ENCODE measurements at regions not wholly inside any gene's neighbourhood (a gene's known extent, or its start where the extent isn't known, plus 50 kb on each side); places are given as distances from the start of the nearest gene placed in this dataset.
"Not testable (repeated sequence)": the region's sequence is repeated elsewhere in the genome, so short reads cannot be mapped to it uniquely, and the experiment has no call there.

DNA sequence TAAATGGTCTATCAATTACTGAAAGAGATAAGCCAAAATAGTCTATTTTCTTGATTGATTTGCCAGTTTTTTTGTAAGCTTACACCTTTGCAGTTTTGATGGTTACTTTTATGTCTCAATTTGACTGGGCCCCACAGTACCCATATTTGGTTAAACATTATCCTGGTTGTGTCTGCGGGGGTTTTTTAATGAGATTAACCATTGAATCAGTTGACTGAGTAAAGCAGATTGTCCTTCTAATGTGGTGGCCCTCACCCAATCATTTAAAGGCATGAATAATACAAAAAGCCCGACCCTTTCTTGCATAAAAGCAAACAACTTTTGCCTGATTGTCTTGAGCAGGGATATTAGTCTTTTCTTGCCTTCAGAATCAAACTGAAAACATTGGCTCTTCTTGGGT lies 650.0 kb upstream of the RGS18 start:
- H3K27me3 Mint-ChIP-seq: no peaks in the 10 kb centered on the region
- H3K27ac Mint-ChIP-seq: no peak overlapping the region
- ChIA-PET CTCF (interaction anchor here (0.6 kb wide), 1 partner anchor 25 kb away, joined by 3 read pairs; no protein-coding TSS in a partner anchor), POLR2A (no interaction called here)
- peaks cover 16% of the 10 kb centered on the region for H3K9me3 Mint-ChIP-seq
- no peak overlapping the region for H3K4me3 Mint-ChIP-seq
- DNase-seq: no peak
- H3K4me1 Mint-ChIP-seq: no peaks in the 10 kb centered on the region
- no peaks in the 10 kb centered on the region for H3K36me3 Mint-ChIP-seq (ENCODE audit: low read depth)

DNA sequence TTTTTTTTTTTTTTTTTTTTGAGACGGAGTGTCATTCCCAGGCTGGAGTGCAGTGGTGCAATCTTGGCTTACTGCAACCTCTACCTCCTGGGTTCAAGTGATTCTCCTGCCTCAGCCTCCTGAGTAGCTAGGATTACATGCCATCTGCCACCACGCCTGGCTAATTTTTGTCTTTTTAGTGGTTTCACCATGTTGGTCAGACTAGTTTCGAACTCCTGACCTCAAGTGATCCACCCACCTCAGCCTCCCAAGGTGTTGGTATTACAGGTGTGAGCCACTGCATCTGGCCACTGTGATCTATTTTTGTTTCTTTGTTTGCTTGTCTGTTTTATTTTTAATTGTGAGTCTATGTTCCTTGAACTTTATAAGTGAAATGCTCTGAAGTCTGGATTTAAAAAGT lies 646.8 kb upstream of the RGS18 start:
- DNase-seq; H3K27me3 Mint-ChIP-seq; H3K4me1 Mint-ChIP-seq; CTCF ChIA-PET; POLR2A ChIA-PET; H3K27ac Mint-ChIP-seq; H3K36me3 Mint-ChIP-seq (ENCODE audit: low read depth); H3K4me3 Mint-ChIP-seq: not testable (repeated sequence)
- H3K9me3 Mint-ChIP-seq: peaks cover 12% of the 10 kb centered on the region

DNA sequence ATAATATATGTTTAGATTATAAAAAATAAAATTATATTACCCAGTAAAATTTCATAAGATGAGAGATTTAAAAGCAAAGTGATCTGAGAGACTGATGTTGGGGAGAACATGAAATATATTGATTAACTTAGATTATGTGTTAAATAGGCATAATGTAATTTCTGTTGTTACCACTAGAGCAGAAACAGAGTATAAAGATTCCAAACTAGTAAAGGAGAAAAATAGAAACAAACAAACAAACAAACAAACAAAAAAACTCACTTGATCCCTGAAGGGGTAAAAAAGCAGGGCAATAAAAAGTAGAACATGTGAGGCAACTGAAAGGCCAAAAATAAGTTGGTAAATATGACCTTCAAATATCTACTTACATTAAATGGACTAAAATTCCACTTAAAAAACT lies 640.4 kb upstream of the RGS18 start:
- no peak overlapping the region for H3K27ac Mint-ChIP-seq
- POLR2A ChIA-PET: no interaction called here
- CTCF ChIA-PET: no interaction called here
- no peaks in the 10 kb centered on the region for H3K4me1 Mint-ChIP-seq
- no peak overlapping the region for H3K4me3 Mint-ChIP-seq
- H3K27me3 Mint-ChIP-seq: no peaks in the 10 kb centered on the region
- no peak for DNase-seq
- peaks cover 3% of the 10 kb centered on the region for H3K9me3 Mint-ChIP-seq
- H3K36me3 Mint-ChIP-seq (ENCODE audit: low read depth): no peaks in the 10 kb centered on the region

DNA sequence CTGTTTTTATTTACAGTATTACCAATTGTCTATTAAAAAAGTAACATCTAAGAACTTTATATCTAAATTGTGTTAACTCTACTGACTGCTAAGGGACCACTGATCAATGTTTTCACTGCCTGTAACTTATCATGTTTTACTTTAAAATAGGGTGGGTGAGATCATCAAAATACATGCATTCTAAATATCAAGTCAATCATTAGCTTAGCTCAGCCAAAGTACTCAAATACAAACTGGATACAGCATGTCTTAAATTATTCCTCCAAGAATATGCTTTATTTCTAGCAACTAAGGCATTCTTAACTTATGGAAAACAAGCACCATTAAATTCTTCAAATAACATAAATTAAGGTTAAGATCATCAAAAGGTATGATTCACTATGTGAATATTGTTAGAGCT lies 638.7 kb upstream of the RGS18 start:
- Mint-ChIP-seq H3K27ac (no peak overlapping the region), H3K4me1 (no peaks in the 10 kb centered on the region), H3K27me3 (no peaks in the 10 kb centered on the region), H3K9me3 (no peaks in the 10 kb centered on the region), H3K4me3 (no peak overlapping the region), H3K36me3 (ENCODE audit: low read depth) (no peaks in the 10 kb centered on the region)
- DNase-seq: no peak
- ChIA-PET CTCF (no interaction called here), POLR2A (interaction anchor here (0.6 kb wide), 1 partner anchor 9 kb away, joined by 3 read pairs; no protein-coding TSS in a partner anchor)

DNA sequence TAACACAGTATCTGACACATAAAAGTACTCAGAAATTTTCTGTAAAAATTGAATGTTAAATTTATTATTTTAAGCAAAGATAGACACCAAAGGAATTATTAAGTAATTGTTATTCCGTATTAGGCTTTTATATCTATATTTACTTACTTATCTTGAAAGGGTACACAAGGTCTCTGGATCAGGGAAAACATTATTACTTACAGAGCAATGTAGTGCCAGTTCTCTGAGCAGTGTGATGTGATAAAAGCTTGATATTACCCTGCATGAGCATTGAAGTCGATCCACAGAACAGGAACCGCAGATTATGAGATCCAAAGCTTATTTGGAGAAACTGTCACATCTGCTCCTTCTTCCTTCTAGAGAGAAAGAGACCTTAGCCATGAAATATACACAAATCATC lies 637.9 kb upstream of the RGS18 start:
- H3K4me3 Mint-ChIP-seq: no peak overlapping the region
- ChIA-PET POLR2A (no interaction called here), CTCF (no interaction called here)
- H3K27me3 Mint-ChIP-seq: no peaks in the 10 kb centered on the region
- no peak for DNase-seq
- no peaks in the 10 kb centered on the region for H3K4me1 Mint-ChIP-seq
- H3K9me3 Mint-ChIP-seq: peaks cover 2% of the 10 kb centered on the region
- H3K27ac Mint-ChIP-seq: no peak overlapping the region
- no peaks in the 10 kb centered on the region for H3K36me3 Mint-ChIP-seq (ENCODE audit: low read depth)

DNA sequence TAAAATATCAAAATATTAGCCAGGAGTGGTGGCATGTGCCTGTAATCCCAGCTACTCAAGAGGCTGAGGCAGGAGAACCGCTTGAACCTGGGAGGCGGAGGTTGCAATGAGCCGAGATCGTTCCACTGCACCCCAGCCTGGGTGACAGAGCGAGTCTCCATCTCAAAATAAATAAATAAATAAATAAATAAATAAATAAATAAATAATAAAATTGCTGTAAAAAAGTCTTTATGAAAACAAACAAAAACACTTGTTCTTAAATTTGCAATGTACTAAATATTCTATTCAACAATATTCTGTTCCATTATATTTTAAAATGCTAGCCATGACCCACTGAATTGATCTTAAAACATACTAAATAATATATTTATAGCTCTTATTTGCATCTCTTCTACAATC lies 632.3 kb upstream of the RGS18 start:
- H3K4me1 Mint-ChIP-seq; H3K27me3 Mint-ChIP-seq; H3K4me3 Mint-ChIP-seq; CTCF ChIA-PET; DNase-seq; H3K9me3 Mint-ChIP-seq; POLR2A ChIA-PET; H3K36me3 Mint-ChIP-seq (ENCODE audit: low read depth); H3K27ac Mint-ChIP-seq: not testable (repeated sequence)

DNA sequence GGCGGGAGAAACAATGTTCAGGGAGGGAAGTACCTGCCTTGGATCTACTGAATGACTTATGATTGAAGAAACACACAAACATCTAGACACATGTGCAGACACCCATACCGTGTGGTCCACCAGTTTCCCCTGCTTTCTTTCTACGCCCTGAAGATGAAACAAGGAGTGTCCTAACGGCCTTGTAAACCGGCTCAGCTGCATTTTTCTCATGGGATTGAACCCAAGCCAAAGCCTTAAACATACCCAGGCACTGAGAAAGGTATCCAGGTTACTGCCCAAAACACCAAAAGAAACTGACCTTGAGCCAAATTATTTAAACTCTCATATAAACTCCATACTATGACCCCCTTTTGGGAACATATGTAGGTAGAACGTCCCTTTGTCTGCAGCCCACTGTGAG lies 630.0 kb upstream of the RGS18 start:
- Mint-ChIP-seq H3K27me3 (no peaks in the 10 kb centered on the region), H3K36me3 (ENCODE audit: low read depth) (no peaks in the 10 kb centered on the region), H3K27ac (no peak overlapping the region), H3K4me1 (no peaks in the 10 kb centered on the region), H3K4me3 (no peak overlapping the region), H3K9me3 (peaks cover 11% of the 10 kb centered on the region)
- CTCF ChIA-PET: no interaction called here
- POLR2A ChIA-PET: no interaction called here
- no peak for DNase-seq

DNA sequence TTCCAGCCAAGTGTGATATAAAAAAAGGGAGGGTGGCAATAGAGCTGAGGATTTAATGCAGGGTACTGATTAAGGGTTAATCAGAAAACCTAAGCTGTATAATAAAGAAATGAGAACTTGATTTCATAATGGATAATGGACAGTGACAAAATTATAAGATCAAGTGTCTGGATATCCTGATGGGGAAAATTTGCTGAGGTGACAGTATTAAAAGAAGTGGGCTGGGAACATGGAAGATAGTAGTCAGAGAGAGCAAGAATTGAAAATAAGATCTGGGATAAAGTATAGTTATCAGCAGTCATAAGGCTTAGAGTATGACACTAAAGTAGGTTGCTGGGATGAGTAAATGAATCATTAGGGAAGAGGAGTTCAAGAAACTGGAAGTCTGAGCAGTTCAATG lies 627.3 kb upstream of the RGS18 start:
- POLR2A ChIA-PET: no interaction called here

DNA sequence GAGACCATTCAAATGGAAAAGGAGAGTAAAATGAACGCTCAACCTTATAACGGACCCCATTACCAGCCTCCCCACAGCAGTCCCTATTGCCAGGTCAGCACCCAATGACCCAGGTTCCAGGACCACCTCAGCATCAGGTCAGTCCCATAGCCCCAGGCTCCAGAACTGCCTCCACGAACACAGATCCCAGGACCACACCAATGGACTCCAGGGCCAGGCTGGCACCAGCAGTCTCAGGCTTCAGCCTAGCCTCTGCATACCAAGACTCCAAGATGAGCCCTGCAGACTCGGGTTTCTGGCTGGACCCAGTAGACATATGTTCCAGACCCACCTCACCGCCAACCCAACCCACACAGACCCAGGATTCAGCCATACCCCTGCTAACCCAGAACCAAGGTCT lies 625.0 kb upstream of the RGS18 start:
- no peak overlapping the region for H3K4me3 Mint-ChIP-seq
- H3K27me3 Mint-ChIP-seq: no peaks in the 10 kb centered on the region
- DNase-seq: no peak
- H3K36me3 Mint-ChIP-seq (ENCODE audit: low read depth): no peaks in the 10 kb centered on the region
- H3K9me3 Mint-ChIP-seq: peaks cover 7% of the 10 kb centered on the region
- H3K27ac Mint-ChIP-seq: no peak overlapping the region
- POLR2A ChIA-PET: no interaction called here
- CTCF ChIA-PET: no interaction called here
- H3K4me1 Mint-ChIP-seq: no peaks in the 10 kb centered on the region

More for the DNA sequence above, 627.3 kb upstream of the RGS18 start:
- H3K27me3 Mint-ChIP-seq: no peaks in the 10 kb centered on the region
- CTCF ChIA-PET: no interaction called here
- no peak overlapping the region for H3K27ac Mint-ChIP-seq
- no peak overlapping the region for H3K4me3 Mint-ChIP-seq
- DNase-seq: no peak
- H3K4me1 Mint-ChIP-seq: no peaks in the 10 kb centered on the region
- H3K36me3 Mint-ChIP-seq (ENCODE audit: low read depth): no peaks in the 10 kb centered on the region
- peaks cover 7% of the 10 kb centered on the region for H3K9me3 Mint-ChIP-seq

DNA sequence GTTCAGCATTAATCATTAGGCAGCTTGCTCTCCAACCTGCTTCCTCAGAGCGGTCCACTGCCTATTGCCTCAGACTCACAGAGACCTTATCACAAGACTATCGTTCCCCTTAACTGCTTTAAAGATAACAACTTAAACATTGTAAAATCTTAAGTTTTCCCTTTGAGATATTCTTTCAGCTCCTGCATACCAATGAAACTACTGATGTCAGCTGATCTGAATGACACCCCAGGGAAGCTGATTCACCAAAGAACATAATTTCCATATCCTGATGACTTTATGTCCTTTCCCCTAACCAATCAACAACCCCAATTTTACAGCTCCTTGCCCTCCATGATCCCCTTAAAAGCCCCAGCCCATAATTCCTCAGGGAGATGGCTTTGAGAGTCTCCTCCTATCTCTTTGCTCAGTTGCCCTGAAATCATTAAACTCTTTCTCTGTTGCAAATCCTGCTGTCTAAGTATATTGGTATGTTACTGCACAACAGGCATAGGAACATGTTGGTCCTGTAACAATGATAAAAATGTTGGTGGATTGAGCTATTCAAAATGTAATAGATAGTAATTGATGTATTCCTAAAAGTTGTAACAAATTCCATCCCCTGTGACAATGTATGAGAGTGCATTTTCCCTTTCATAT lies 621.4 kb upstream of the RGS18 start:
- Mint-ChIP-seq H3K36me3 (ENCODE audit: low read depth) (no peaks in the 10 kb centered on the region), H3K27ac (no peak overlapping the region), H3K4me3 (no peak overlapping the region), H3K9me3 (peaks cover 3% of the 10 kb centered on the region), H3K27me3 (no peaks in the 10 kb centered on the region), H3K4me1 (no peaks in the 10 kb centered on the region)
- DNase-seq: no peak
- POLR2A ChIA-PET: no interaction called here
- CTCF ChIA-PET: no interaction called here

DNA sequence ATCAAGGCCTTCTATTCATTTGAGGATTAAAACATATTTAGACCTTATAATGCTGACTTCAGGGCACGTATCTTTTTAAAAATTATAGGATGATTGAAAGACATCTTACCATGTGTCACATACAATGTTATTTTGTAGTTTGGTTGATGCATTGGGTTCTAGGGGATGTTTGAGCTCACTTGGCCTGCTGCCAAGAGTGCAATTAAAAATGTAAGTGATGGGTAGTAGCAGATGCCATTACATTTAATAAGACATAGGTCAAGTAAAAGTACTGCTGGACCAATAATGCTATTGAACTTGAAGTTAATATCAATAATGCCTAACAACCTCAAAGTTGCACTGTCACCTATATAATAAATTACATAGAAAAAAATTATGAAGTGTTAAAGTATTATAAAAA lies 616.5 kb upstream of the RGS18 start:
- ChIA-PET CTCF (no interaction called here), POLR2A (no interaction called here)
- no peaks in the 10 kb centered on the region for H3K27me3 Mint-ChIP-seq
- peaks cover 6% of the 10 kb centered on the region for H3K9me3 Mint-ChIP-seq
- H3K27ac Mint-ChIP-seq: no peak overlapping the region
- no peak overlapping the region for H3K4me3 Mint-ChIP-seq
- no peaks in the 10 kb centered on the region for H3K4me1 Mint-ChIP-seq
- DNase-seq: no peak
- no peaks in the 10 kb centered on the region for H3K36me3 Mint-ChIP-seq (ENCODE audit: low read depth)

DNA sequence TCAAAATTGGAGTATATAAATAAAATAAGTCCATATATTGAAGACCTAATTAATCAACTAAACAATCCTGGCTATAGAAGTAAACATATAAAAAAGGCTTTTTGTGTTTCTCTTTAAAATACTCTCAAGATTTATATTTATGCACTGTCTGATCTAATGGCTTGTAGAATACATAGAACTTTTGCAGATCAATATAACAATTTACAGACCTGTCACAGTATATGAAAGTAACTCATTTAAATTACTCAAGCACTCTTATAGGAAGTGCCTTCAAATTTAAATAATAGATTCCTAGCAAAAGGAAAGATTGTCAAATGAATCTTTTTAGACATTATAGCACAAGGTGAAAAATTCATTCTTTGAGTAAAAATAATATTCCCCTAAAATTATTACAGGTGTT lies 615.8 kb upstream of the RGS18 start:
- no peaks in the 10 kb centered on the region for H3K36me3 Mint-ChIP-seq (ENCODE audit: low read depth)

DNA sequence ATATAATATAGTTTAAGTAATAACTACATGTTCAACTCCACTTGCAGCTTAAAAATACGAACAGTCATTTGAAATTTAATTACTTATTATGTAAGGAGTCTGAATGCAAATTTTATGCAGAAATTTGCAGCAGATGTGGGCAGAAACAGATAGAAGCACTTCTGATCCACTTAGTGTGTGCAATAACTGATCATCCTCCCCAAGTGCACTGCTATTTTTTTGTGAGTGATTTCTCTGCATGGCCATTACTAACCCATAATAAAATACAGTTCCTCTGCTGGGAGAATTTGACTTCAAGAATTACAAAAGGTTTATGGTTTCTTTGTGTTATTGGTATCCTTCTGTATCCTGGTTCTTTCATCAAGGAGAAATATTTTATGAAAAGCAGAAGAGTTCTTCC lies 611.5 kb upstream of the RGS18 start:
- Mint-ChIP-seq H3K4me3 (no peak overlapping the region), H3K36me3 (ENCODE audit: low read depth) (no peaks in the 10 kb centered on the region), H3K4me1 (no peaks in the 10 kb centered on the region), H3K9me3 (peaks cover 3% of the 10 kb centered on the region), H3K27me3 (no peaks in the 10 kb centered on the region), H3K27ac (no peak overlapping the region)
- POLR2A ChIA-PET: no interaction called here
- DNase-seq: no peak
- CTCF ChIA-PET: no interaction called here

More for the DNA sequence above, 615.8 kb upstream of the RGS18 start:
- Mint-ChIP-seq H3K9me3 (peaks cover 3% of the 10 kb centered on the region), H3K4me1 (no peaks in the 10 kb centered on the region), H3K27me3 (no peaks in the 10 kb centered on the region), H3K27ac (no peak overlapping the region), H3K4me3 (no peak overlapping the region)
- no peak for DNase-seq
- ChIA-PET CTCF (no interaction called here), POLR2A (no interaction called here)

DNA sequence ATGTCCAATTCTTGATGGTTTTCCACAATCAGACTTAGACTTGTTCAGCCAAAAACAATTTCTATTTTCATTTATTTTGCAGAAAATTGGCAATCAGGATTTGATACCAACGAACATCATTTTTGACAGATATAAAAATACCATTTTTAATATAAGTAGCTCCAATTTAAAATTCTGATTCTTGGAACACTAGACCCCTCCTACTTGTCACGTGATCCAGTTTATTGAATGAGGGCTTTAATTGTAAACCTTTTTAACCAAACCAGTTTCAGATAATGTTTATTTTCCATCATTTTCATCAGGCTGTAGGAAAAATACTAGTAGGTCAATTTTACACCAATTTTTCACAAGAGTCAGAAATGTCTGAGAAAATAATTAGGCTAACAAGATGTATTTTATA lies 607.2 kb upstream of the RGS18 start:
- POLR2A ChIA-PET: no interaction called here
- Mint-ChIP-seq H3K9me3 (no peaks in the 10 kb centered on the region), H3K36me3 (ENCODE audit: low read depth) (no peaks in the 10 kb centered on the region), H3K4me3 (no peak overlapping the region), H3K27ac (no peak overlapping the region), H3K27me3 (no peaks in the 10 kb centered on the region), H3K4me1 (no peaks in the 10 kb centered on the region)
- CTCF ChIA-PET: no interaction called here
- no peak for DNase-seq

DNA sequence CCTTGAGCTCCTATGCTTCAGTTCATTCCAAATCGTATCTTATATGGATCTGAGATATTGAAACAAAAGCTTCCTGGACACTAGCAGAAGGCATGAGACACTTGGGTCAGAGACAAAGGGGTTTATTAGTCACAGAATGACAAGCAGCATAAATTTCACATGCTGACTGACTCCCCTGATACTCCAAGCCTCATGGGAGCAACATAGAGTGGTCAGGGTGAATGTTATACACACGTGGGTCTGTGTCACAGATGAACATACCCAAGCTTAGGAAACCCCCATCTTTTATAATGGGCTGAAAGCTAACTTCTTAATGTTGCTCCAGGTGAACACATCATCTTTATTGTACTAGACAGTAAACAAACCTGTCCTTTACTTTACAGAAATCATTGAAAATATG lies 599.9 kb upstream of the RGS18 start:
- ChIA-PET POLR2A (no interaction called here), CTCF (no interaction called here)
- no peaks in the 10 kb centered on the region for H3K36me3 Mint-ChIP-seq (ENCODE audit: low read depth)
- H3K4me3 Mint-ChIP-seq: no peak overlapping the region
- H3K27ac Mint-ChIP-seq: no peak overlapping the region
- H3K9me3 Mint-ChIP-seq: no peaks in the 10 kb centered on the region
- no peaks in the 10 kb centered on the region for H3K27me3 Mint-ChIP-seq
- no peak for DNase-seq
- no peaks in the 10 kb centered on the region for H3K4me1 Mint-ChIP-seq
